Neural cell (in vitro differentiated cells): ENCODE measurements at regions not wholly inside any gene's neighbourhood (a gene's known extent, or its start where the extent isn't known, plus 50 kb on each side); places are given as distances from the start of the nearest gene placed in this dataset.

Source experiments
- H2AFZ ChIP-seq: fragments of 200-600, 300-800 bp; sonication (generic), shearing (Covaris generic); 2 replicates; pipeline ENCODE4 v1.6.0; 2014; ENCODE audit warnings: low read depth, mild to moderate bottlenecking, antibody characterized with exemption, low read length, moderate library complexity
- H3F3A ChIP-seq: fragments of 200-600 bp; shearing (Covaris generic); 2 replicates; pipeline ENCODE4 v1.6.1; 2016; ENCODE audit warnings: mild to moderate bottlenecking, moderate library complexity, mixed read lengths, antibody characterized with exemption, low read length; ENCODE audit not compliant: insufficient read depth, poor library complexity, severe bottlenecking
- H3K27ac ChIP-seq: fragments of 200-600, 300-800 bp; sonication (generic), shearing (Covaris generic); 2 replicates; pipeline ENCODE4 v1.5.1; 2014; ENCODE audit warnings: mild to moderate bottlenecking, low read length, moderate library complexity
- H3K27me3 ChIP-seq: fragments of 300-800, 200-600 bp; sonication (generic), shearing (Covaris generic); 2 replicates; pipeline ENCODE4 v1.6.0; 2014; ENCODE audit warnings: mild to moderate bottlenecking, low read depth, low read length, moderate library complexity; ENCODE audit not compliant: insufficient read depth
- H3K36me3 ChIP-seq: fragments of 300-800, 200-600 bp; sonication (generic), shearing (Covaris generic); 2 replicates; pipeline ENCODE4 v1.5.1; 2014; ENCODE audit warnings: mild to moderate bottlenecking, antibody characterized with exemption, low read length, moderate library complexity; ENCODE audit not compliant: insufficient read depth
- H3K4me2 ChIP-seq: fragments of 300-800, 200-600 bp; sonication (generic), shearing (Covaris generic); 2 replicates; pipeline ENCODE4 v1.6.0; 2014; ENCODE audit warnings: mild to moderate bottlenecking, low read length
- H3K4me3 ChIP-seq: fragments of 300-800, 200-600 bp; sonication (generic), shearing (Covaris generic); 2 replicates; pipeline ENCODE4 v1.5.1; 2014; ENCODE audit warnings: mild to moderate bottlenecking, low read length, moderate library complexity
- H3K79me2 ChIP-seq: fragments of 200-600 bp; shearing (Covaris generic); replicated peaks from 2 replicates; pipeline ENCODE4 v1.6.0; 2014; ENCODE audit warnings: mild to moderate bottlenecking, low read length, moderate library complexity; ENCODE audit not compliant: insufficient read depth
- H3K9ac ChIP-seq: fragments of 300-800, 200-600 bp; sonication (generic), shearing (Covaris generic); 2 replicates; pipeline ENCODE4 v1.6.1; 2016; ENCODE audit warnings: mild to moderate bottlenecking, low read length, mixed read lengths
- H3K9me2 ChIP-seq: fragments of 200-600 bp; shearing (Covaris generic); 2 replicates; pipeline ENCODE4 v1.6.1; 2016; ENCODE audit warnings: mild to moderate bottlenecking, low read length, mixed read lengths; ENCODE audit not compliant: insufficient read depth
- H3K9me3 ChIP-seq: fragments of 200-600, 300-800 bp; sonication (generic), shearing (Covaris generic); 2 replicates; pipeline ENCODE4 v1.6.1; 2016; ENCODE audit warnings: mild to moderate bottlenecking, mixed run types, low read length, moderate library complexity, mixed read lengths
- H4K20me1 ChIP-seq: fragments of 200-600 bp; shearing (Covaris generic); 2 replicates; pipeline ENCODE4 v1.6.1; 2016; ENCODE audit warnings: mild to moderate bottlenecking, mixed run types; ENCODE audit not compliant: insufficient read depth
- EP300 ChIP-seq: fragments of 450-650 bp; conservative IDR thresholded peaks from 2 replicates; pipeline ENCODE4 v1.6.1; 2014; ENCODE audit warnings: antibody characterized with exemption, mild to moderate bottlenecking, moderate library complexity; ENCODE audit not compliant: poor library complexity, severe bottlenecking
- EZH2 ChIP-seq: fragments of 200-600, 300-800 bp; shearing (Covaris generic), sonication (generic); IDR thresholded peaks from 2 replicates; pipeline ENCODE4 v1.6.1; 2014; ENCODE audit warnings: antibody characterized with exemption, low read length, borderline replicate concordance, mild to moderate bottlenecking; ENCODE audit not compliant: insufficient read depth, poor library complexity, severe bottlenecking
- MXI1 ChIP-seq: fragments of 450-650 bp; conservative IDR thresholded peaks from 2 replicates; pipeline ENCODE4 v1.6.1; 2014; ENCODE audit warnings: antibody characterized with exemption, mild to moderate bottlenecking; ENCODE audit not compliant: poor library complexity, severe bottlenecking
- POLR2AphosphoS5 ChIP-seq: IDR thresholded peaks from 2 replicates; pipeline ENCODE4 v1.6.1; 2012
- RAD21 ChIP-seq: fragments of 450-650 bp; conservative IDR thresholded peaks from 2 replicates; pipeline ENCODE4 v1.6.1; 2014; ENCODE audit warnings: antibody characterized with exemption, mild to moderate bottlenecking, moderate library complexity
- SMC3 ChIP-seq: fragments of 450-650 bp; conservative IDR thresholded peaks from 2 replicates; pipeline ENCODE4 v1.6.1; 2014; ENCODE audit warnings: antibody characterized with exemption, mild to moderate bottlenecking, moderate library complexity; ENCODE audit not compliant: poor library complexity
- TAF1 ChIP-seq: IDR thresholded peaks from 2 replicates; pipeline ENCODE4 v1.6.1; 2012; ENCODE audit warnings: low read depth
- TF ChIP-seq, protein P1 (sequence below): fragments of 450-650 bp; IDR thresholded peaks from 2 replicates; pipeline ENCODE4 v1.5.1; 2014; ENCODE audit warnings: antibody characterized with exemption, mild to moderate bottlenecking, moderate library complexity; ENCODE audit not compliant: poor library complexity, severe bottlenecking
- TF ChIP-seq, protein P2 (sequence below): IDR thresholded peaks from 2 replicates; pipeline ENCODE4 v1.6.1; 2012; ENCODE audit warnings: borderline replicate concordance

DNA sequence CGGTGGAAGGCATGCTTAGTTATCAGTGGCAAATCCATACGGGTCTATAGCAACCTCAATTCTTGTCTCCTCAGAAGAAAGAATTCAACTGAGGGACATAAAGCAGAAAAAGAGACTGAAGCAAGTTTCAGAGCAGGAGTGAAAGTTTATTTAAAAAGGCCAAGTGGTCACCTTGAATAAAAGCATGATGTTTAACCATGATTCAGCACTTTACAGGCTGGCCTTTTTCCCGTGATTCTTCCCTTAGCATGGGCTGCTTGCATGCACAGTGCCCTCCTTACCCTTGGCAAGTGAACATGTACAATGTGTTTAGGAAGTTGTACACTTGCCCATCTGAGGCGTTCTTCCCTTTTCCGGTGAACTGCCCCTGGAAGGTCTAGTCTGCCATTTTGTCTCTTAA, 225.3 kb downstream of the ATP23 start:
- TF ChIP-seq, protein P1, sequence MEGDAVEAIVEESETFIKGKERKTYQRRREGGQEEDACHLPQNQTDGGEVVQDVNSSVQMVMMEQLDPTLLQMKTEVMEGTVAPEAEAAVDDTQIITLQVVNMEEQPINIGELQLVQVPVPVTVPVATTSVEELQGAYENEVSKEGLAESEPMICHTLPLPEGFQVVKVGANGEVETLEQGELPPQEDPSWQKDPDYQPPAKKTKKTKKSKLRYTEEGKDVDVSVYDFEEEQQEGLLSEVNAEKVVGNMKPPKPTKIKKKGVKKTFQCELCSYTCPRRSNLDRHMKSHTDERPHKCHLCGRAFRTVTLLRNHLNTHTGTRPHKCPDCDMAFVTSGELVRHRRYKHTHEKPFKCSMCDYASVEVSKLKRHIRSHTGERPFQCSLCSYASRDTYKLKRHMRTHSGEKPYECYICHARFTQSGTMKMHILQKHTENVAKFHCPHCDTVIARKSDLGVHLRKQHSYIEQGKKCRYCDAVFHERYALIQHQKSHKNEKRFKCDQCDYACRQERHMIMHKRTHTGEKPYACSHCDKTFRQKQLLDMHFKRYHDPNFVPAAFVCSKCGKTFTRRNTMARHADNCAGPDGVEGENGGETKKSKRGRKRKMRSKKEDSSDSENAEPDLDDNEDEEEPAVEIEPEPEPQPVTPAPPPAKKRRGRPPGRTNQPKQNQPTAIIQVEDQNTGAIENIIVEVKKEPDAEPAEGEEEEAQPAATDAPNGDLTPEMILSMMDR = no peak
- no peak for TF ChIP-seq TAF1
- TF ChIP-seq MXI1 = no peak
- TF ChIP-seq SMC3 = no peak
- no peak for TF ChIP-seq EZH2
- no peak for TF ChIP-seq EP300
- TF ChIP-seq RAD21 = no peak
- TF ChIP-seq, protein P2, sequence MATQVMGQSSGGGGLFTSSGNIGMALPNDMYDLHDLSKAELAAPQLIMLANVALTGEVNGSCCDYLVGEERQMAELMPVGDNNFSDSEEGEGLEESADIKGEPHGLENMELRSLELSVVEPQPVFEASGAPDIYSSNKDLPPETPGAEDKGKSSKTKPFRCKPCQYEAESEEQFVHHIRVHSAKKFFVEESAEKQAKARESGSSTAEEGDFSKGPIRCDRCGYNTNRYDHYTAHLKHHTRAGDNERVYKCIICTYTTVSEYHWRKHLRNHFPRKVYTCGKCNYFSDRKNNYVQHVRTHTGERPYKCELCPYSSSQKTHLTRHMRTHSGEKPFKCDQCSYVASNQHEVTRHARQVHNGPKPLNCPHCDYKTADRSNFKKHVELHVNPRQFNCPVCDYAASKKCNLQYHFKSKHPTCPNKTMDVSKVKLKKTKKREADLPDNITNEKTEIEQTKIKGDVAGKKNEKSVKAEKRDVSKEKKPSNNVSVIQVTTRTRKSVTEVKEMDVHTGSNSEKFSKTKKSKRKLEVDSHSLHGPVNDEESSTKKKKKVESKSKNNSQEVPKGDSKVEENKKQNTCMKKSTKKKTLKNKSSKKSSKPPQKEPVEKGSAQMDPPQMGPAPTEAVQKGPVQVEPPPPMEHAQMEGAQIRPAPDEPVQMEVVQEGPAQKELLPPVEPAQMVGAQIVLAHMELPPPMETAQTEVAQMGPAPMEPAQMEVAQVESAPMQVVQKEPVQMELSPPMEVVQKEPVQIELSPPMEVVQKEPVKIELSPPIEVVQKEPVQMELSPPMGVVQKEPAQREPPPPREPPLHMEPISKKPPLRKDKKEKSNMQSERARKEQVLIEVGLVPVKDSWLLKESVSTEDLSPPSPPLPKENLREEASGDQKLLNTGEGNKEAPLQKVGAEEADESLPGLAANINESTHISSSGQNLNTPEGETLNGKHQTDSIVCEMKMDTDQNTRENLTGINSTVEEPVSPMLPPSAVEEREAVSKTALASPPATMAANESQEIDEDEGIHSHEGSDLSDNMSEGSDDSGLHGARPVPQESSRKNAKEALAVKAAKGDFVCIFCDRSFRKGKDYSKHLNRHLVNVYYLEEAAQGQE = no peak
- TF ChIP-seq POLR2AphosphoS5 = no peak
- H3K36me3 ChIP-seq = no peaks in the 10 kb centered on the region
- no peaks in the 10 kb centered on the region for H3K27me3 ChIP-seq
- H3K27ac ChIP-seq = no peak overlapping the region
- no peak overlapping the region for H3K9ac ChIP-seq
- no peaks in the 10 kb centered on the region for H3K79me2 ChIP-seq
- no peaks in the 10 kb centered on the region for H4K20me1 ChIP-seq
- no peak overlapping the region for H3K4me2 ChIP-seq
- H3F3A ChIP-seq = no peaks in the 10 kb centered on the region
- no peaks in the 10 kb centered on the region for H3K9me2 ChIP-seq
- no peak overlapping the region for H2AFZ ChIP-seq
- H3K9me3 ChIP-seq = no peaks in the 10 kb centered on the region
- no peak overlapping the region for H3K4me3 ChIP-seq

DNA sequence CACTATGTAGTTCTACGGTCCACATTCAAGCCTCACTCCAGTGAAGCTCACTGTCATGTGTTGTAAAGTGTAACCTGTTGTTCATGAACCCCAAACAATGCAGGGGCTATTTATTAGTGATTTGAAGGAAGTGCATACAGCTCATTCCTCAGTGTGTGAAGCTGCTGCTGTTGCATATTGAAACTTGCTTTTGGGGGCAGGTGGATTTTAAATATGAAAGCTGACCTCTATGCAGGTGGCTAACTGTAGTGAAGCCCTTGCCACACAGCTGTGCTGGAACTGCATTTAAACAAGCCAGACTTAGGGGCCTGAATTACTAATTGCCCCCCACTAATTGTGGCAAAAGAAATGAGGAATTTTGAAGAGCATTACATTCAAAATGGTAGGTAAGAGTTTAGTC, 226.3 kb downstream of the ATP23 start:
- Histone ChIP-seq H3K9ac (no peak overlapping the region), H3K9me2 (no peaks in the 10 kb centered on the region), H3K27ac (no peak overlapping the region), H3K79me2 (no peaks in the 10 kb centered on the region), H3K27me3 (no peaks in the 10 kb centered on the region), H3K4me2 (no peak overlapping the region), H4K20me1 (no peaks in the 10 kb centered on the region), H3F3A (no peaks in the 10 kb centered on the region), H3K36me3 (no peaks in the 10 kb centered on the region), H3K4me3 (no peak overlapping the region), H2AFZ (no peak overlapping the region), H3K9me3 (no peaks in the 10 kb centered on the region)
- TF ChIP-seq EP300 (no peak), MXI1 (no peak), SMC3 (no peak), RAD21 (no peak), POLR2AphosphoS5 (no peak), EZH2 (no peak), TAF1 (no peak)
- TF ChIP-seq, protein P2 = no peak
- TF ChIP-seq, protein P1 = no peak
